ENCODE measurements at regions not wholly inside any gene's neighbourhood (a gene's known extent, or its start where the extent isn't known, plus 50 kb on each side); places are given as distances from the start of the nearest gene placed in this dataset.
A peak's percentile ranks its signal among the peaks of the same experiment; 100 is the strongest.

- TF ChIP-seq RCOR1 (IDR thresholded peaks at IDR 0.05; ENCODE audit: low read length) (no peak), JUND (IDR thresholded peaks at IDR 0.05) (no peak), GATA2 (CRISPR knock-in tag; IDR thresholded peaks at IDR 0.05) (peak; percentile 73), TCF12 (IDR thresholded peaks at IDR 0.05) (no peak), NRF1 (IDR thresholded peaks at IDR 0.05; ENCODE audit: low read depth, low read length) (no peak), USF1 (IDR thresholded peaks at IDR 0.05; ENCODE audit: borderline replicate concordance, low read depth) (no peak)
- Histone ChIP-seq H3K4me3 (ENCODE audit: low read depth in 2 of 2, low read length in 1 of 2) (no peak overlapping the region), H3K4me1 (ENCODE audit: control insufficient read depth in 1 of 2, insufficient read depth in 2 of 2, low read depth in 1 of 2, low read length in 1 of 2) (peaks cover 0 to 10% of the 10 kb centered on the region in 2 experiments; a peak in 2 of 4 replicates), H3K4me2 (no peak overlapping the region), H3K9ac (no peak overlapping the region), H3K27me3 (ENCODE audit: insufficient read depth) (no peaks in the 10 kb centered on the region), H2AFZ (ENCODE audit: low read depth) (0 out of 2 replicates have a peak overlapping the region, but pooled peaks have one; percentile 3), H3K79me2 (ENCODE audit: insufficient read depth) (no peaks in the 10 kb centered on the region), H3K36me3 (replicated peaks in 1 of 2; ENCODE audit: control insufficient read depth in 1 of 2, insufficient read depth in 2 of 2, low read length in 1 of 2) (no peaks in the 10 kb centered on the region), H4K20me1 (ENCODE audit: insufficient read depth) (no peaks in the 10 kb centered on the region), H3K9me2 (no peaks in the 10 kb centered on the region), H3F3A (replicated peaks; ENCODE audit: insufficient read depth) (no peaks in the 10 kb centered on the region), H3K9me3 (no peaks in the 10 kb centered on the region), H3K27ac (ENCODE audit: low read depth in 2 of 2, low read length in 1 of 2) (no peak overlapping the region)
- WGBS (ENCODE audit: low lambda C conversion rate), result 68% methylated on average over 4 of the region's 4 CpGs
- POLR2A ChIA-PET, result no interaction called here
- DNase-seq, result no peak
- CTCF ChIA-PET, result interaction anchor here (0.9 to 1.6 kb wide), 5 partner anchors 10 to 59 kb away, joined by 3 to 5 read pairs (median 3); no protein-coding TSS in a partner anchor
These were observed 60.3 kb downstream of the DACT1 start for GRCh38 chr14:58697930-58698642.

- no peak for TF ChIP-seq GABPA (IDR thresholded peaks at IDR 0.05; ENCODE audit: low read depth)
- TF ChIP-seq POLR2AphosphoS5 (IDR thresholded peaks at IDR 0.05; ENCODE audit: low read depth, low read length), result no peak
- TF ChIP-seq RFX5 (IDR thresholded peaks at IDR 0.05; ENCODE audit: low read length), result no peak
- TF ChIP-seq CTCF (IDR thresholded peaks at IDR 0.05), result no peak
- TF ChIP-seq USF2 (IDR thresholded peaks at IDR 0.05; ENCODE audit: borderline replicate concordance, low read depth, low read length), result no peak
- TF ChIP-seq MAX (IDR thresholded peaks at IDR 0.05; ENCODE audit: low read depth), result no peak
- TF ChIP-seq JUND (IDR thresholded peaks at IDR 0.05), result no peak
- no peak for TF ChIP-seq ELF1 (IDR thresholded peaks at IDR 0.05)
- TF ChIP-seq GATA2 (CRISPR knock-in tag; IDR thresholded peaks at IDR 0.05), result no peak
- no peak for TF ChIP-seq CHD2 (IDR thresholded peaks at IDR 0.05; ENCODE audit: low read length, partially characterized antibody)
- no peak for TF ChIP-seq EP300 (IDR thresholded peaks at IDR 0.05; ENCODE audit: borderline replicate concordance in 1 of 2, low read depth in 1 of 2, low read length in 1 of 2)
- TF ChIP-seq MXI1 (IDR thresholded peaks at IDR 0.05; ENCODE audit: low read depth, low read length), result no peak
- TF ChIP-seq TAF1 (IDR thresholded peaks at IDR 0.05; ENCODE audit: borderline replicate concordance, low read depth, low read length), result no peak
- Histone ChIP-seq H3K9me3 (no peaks in the 10 kb centered on the region), H3K36me3 (replicated peaks in 1 of 2; ENCODE audit: control insufficient read depth in 1 of 2, insufficient read depth in 2 of 2, low read length in 1 of 2) (no peaks in the 10 kb centered on the region), H4K20me1 (ENCODE audit: insufficient read depth) (no peaks in the 10 kb centered on the region), H3K4me1 (ENCODE audit: control insufficient read depth in 1 of 2, insufficient read depth in 2 of 2, low read depth in 1 of 2, low read length in 1 of 2) (peaks cover 0 to 14% of the 10 kb centered on the region in 2 experiments; a peak in 2 of 4 replicates), H3K27me3 (ENCODE audit: insufficient read depth) (no peaks in the 10 kb centered on the region), H3K27ac (ENCODE audit: low read depth in 2 of 2, low read length in 1 of 2) (no peak overlapping the region), H3F3A (replicated peaks; ENCODE audit: insufficient read depth) (no peaks in the 10 kb centered on the region), H2AFZ (ENCODE audit: low read depth) (no peak overlapping the region), H3K79me2 (ENCODE audit: insufficient read depth) (no peaks in the 10 kb centered on the region), H3K4me2 (no peak overlapping the region), H3K4me3 (ENCODE audit: low read depth in 2 of 2, low read length in 1 of 2) (no peak overlapping the region), H3K9ac (no peak overlapping the region), H3K9me2 (no peaks in the 10 kb centered on the region)
- DNase-seq, result no peak
- ChIA-PET CTCF (interaction anchor here (1.6 kb wide), 1 partner anchor 9 kb away, joined by 5 read pairs; no protein-coding TSS in a partner anchor), POLR2A (no interaction called here)
- whole genome bisulfite sequencing (ENCODE audit: low lambda C conversion rate), result 87% methylated on average over 1 of the region's 1 CpG
These were observed 62.0 kb downstream of the DACT1 start for GRCh38 chr14:58699681-58700205.
